Liver (tissue), 8 donors: ENCODE measurements at regions not wholly inside any gene's neighbourhood (a gene's known extent, or its start where the extent isn't known, plus 50 kb on each side); places are given as distances from the start of the nearest gene placed in this dataset.

ENCODE experiments used
- DNase-seq: peaks from one replicate; pipeline ENCODE4 v3.0.0-alpha.2; 2017; ENCODE audit warnings: low spot score
- H3K27ac ChIP-seq, 2 donors: one replicate each; pipeline ENCODE4 v1.7.0; 2013; ENCODE audit warnings: inconsistent platforms in 2 of 2, low read length in 2 of 2, control low read depth in 1 of 2, low read depth in 1 of 2, mild to moderate bottlenecking in 1 of 2
- H3K27me3 ChIP-seq, 4 donors: one replicate each; pipeline versions ENCODE4 v1.6.1 to v1.7.0; 2013; ENCODE audit warnings: low read length in 3 of 4, inconsistent platforms in 1 of 4, mild to moderate bottlenecking in 1 of 4, moderate library complexity in 1 of 4; ENCODE audit not compliant: control insufficient read depth in 4 of 4, insufficient read depth in 4 of 4
- H3K36me3 ChIP-seq, 4 donors: one replicate each; pipeline versions ENCODE4 v1.6.1 to v1.7.0; 2013; ENCODE audit warnings: low read length in 3 of 4, mild to moderate bottlenecking in 3 of 4, low read depth in 1 of 4, moderate library complexity in 1 of 4; ENCODE audit not compliant: control insufficient read depth in 4 of 4, insufficient read depth in 3 of 4
- H3K4me1 ChIP-seq, 4 donors: one replicate each; pipeline versions ENCODE4 v1.6.1 to v1.7.0; 2013; ENCODE audit warnings: low read length in 3 of 4, mild to moderate bottlenecking in 3 of 4, moderate library complexity in 1 of 4; ENCODE audit not compliant: control insufficient read depth in 4 of 4, insufficient read depth in 4 of 4
- H3K4me3 ChIP-seq, 3 donors: one replicate each; pipeline versions ENCODE4 v1.6.1 to v1.7.0; 2013; ENCODE audit warnings: low read length in 3 of 3, control low read depth in 1 of 3, low read depth in 1 of 3, mild to moderate bottlenecking in 1 of 3
- H3K9ac ChIP-seq, 2 donors: one replicate each; pipeline ENCODE4 v1.7.0; 2013; ENCODE audit warnings: low read length in 2 of 2, mild to moderate bottlenecking in 2 of 2, moderate library complexity in 2 of 2, control low read depth in 1 of 2, low read depth in 1 of 2
- H3K9me3 ChIP-seq, 4 donors: one replicate each; pipeline versions ENCODE4 v1.6.1 to v1.7.0; 2013; ENCODE audit warnings: low read length in 3 of 4; ENCODE audit not compliant: control insufficient read depth in 4 of 4
- ATF3 ChIP-seq: IDR thresholded peaks from 2 replicates; pipeline ENCODE4 v1.6.1; 2016; ENCODE audit warnings: antibody characterized with exemption
- CTCF ChIP-seq: fragments of 150-350 bp; IDR thresholded peaks from 2 replicates; pipeline ENCODE4 v1.5.1; 2017; ENCODE audit warnings: improper control_type of control experiment, low read depth, low read length; ENCODE audit not compliant: missing input control
- EGR1 ChIP-seq, 2 donors: IDR thresholded peaks; 2 replicates each; pipeline ENCODE4 v1.6.1; 2016 to 2018; ENCODE audit warnings: antibody characterized with exemption in 2 of 2, low read depth in 2 of 2
- FOXA1 ChIP-seq: IDR thresholded peaks from 2 replicates; pipeline ENCODE4 v1.6.1; 2016; ENCODE audit warnings: antibody characterized with exemption
- FOXA2 ChIP-seq: IDR thresholded peaks from 2 replicates; pipeline ENCODE4 v1.6.1; 2016; ENCODE audit warnings: antibody characterized with exemption
- GABPA ChIP-seq, 2 donors: IDR thresholded peaks in 1 of 2; conservative IDR thresholded peaks in 1 of 2; 2 replicates each; pipeline ENCODE4 v1.6.1; 2016; ENCODE audit warnings: antibody characterized with exemption in 2 of 2, mild to moderate bottlenecking in 1 of 2, moderate library complexity in 1 of 2
- HNF4G ChIP-seq: IDR thresholded peaks from 2 replicates; pipeline ENCODE4 v1.6.1; 2016; ENCODE audit warnings: antibody characterized with exemption
- JUND ChIP-seq, 2 donors: IDR thresholded peaks; 2 replicates each; pipeline ENCODE4 v1.6.1; 2016; ENCODE audit warnings: antibody characterized with exemption in 2 of 2
- MAX ChIP-seq: IDR thresholded peaks from 2 replicates; pipeline ENCODE4 v1.6.1; 2016; ENCODE audit warnings: antibody characterized with exemption
- NR2F2 ChIP-seq: IDR thresholded peaks from 2 replicates; pipeline ENCODE4 v1.6.1; 2016; ENCODE audit warnings: antibody characterized with exemption
- REST ChIP-seq: IDR thresholded peaks from 2 replicates; pipeline ENCODE4 v1.6.1; 2016; ENCODE audit warnings: antibody characterized with exemption, mild to moderate bottlenecking
- RXRA ChIP-seq, 2 donors: IDR thresholded peaks; 2 replicates each; pipeline ENCODE4 v1.6.1; 2017 to 2018; ENCODE audit warnings: antibody characterized with exemption in 2 of 2, mild to moderate bottlenecking in 1 of 2
- SP1 ChIP-seq: IDR thresholded peaks from 2 replicates; pipeline ENCODE4 v1.6.1; 2018; ENCODE audit warnings: antibody characterized with exemption, mild to moderate bottlenecking
- TAF1 ChIP-seq: conservative IDR thresholded peaks from 2 replicates; pipeline ENCODE4 v1.6.1; 2016; ENCODE audit warnings: antibody characterized with exemption, mild to moderate bottlenecking
- YY1 ChIP-seq: IDR thresholded peaks from 2 replicates; pipeline ENCODE4 v1.6.1; 2016; ENCODE audit warnings: antibody characterized with exemption, mild to moderate bottlenecking
- ZBTB33 ChIP-seq: IDR thresholded peaks from 2 replicates; pipeline ENCODE4 v1.6.1; 2016; ENCODE audit warnings: antibody characterized with exemption
- WGBS: extraction: QIAGEN DNeasy Blood & Tissue Kit; methylation state at CpG from one replicate; pipeline ENCODE4 v1.1.7; 2013; 5-methylcytosine and 5-hydroxymethylcytosine counted together
- donor health status: healthy.
- donor health status: healthy.
- donor health status: healthy.
- donor health status: healthy.
- donor health status: healthy.

- Histone ChIP-seq H3K27me3 (no peaks in the 10 kb centered on the region), H3K4me3 (no peak overlapping the region), H3K4me1 (no peaks in the 10 kb centered on the region), H3K36me3 (no peaks in the 10 kb centered on the region), H3K9me3 (no peaks in the 10 kb centered on the region), H3K27ac (no peak overlapping the region), H3K9ac (no peak overlapping the region)
- WGBS, result 69% methylated on average over 19 of the region's 19 CpGs
- TF ChIP-seq FOXA2, result no peak
- no peak for DNase-seq
Observed at GRCh38 chrX:966396-967070, 245.9 kb downstream of the CRLF2 start.

GRCh38 chrX:964831-965416 is 247.5 kb downstream of the CRLF2 start:
- Histone ChIP-seq H3K27me3 (no peaks in the 10 kb centered on the region), H3K9ac (no peak overlapping the region), H3K27ac (no peak overlapping the region), H3K36me3 (no peaks in the 10 kb centered on the region), H3K9me3 (no peaks in the 10 kb centered on the region), H3K4me3 (no peak overlapping the region), H3K4me1 (no peaks in the 10 kb centered on the region)
- TF ChIP-seq NR2F2, result no peak
- TF ChIP-seq GABPA (IDR thresholded peaks at IDR 0.05 in 1 of 2, conservative IDR thresholded peaks at IDR 0.05 in 1 of 2), result no peak
- TF ChIP-seq FOXA2, result no peak
- TF ChIP-seq REST, result no peak
- no peak for TF ChIP-seq MAX
- no peak for TF ChIP-seq JUND (IDR thresholded peaks at IDR 0.05)
- TF ChIP-seq ZBTB33, result no peak
- DNase-seq, result no peak
- 53% methylated on average over 10 of the region's 10 CpGs for WGBS

- no peak for DNase-seq
- H3K9me3 ChIP-seq, result peaks cover 0 to under 1% (median 0%) of the 10 kb centered on the region in 4 donors
- TF ChIP-seq YY1, result no peak
- TF ChIP-seq MAX, result no peak
- TF ChIP-seq NR2F2, result no peak
- no peak for TF ChIP-seq TAF1
- TF ChIP-seq HNF4G, result no peak
- TF ChIP-seq CTCF, result no peak
- no peak for TF ChIP-seq RXRA (IDR thresholded peaks at IDR 0.05)
- no peak for TF ChIP-seq ATF3
- TF ChIP-seq FOXA1, result no peak
- no peak for TF ChIP-seq EGR1 (IDR thresholded peaks at IDR 0.05; ENCODE audit: low read depth in 2 of 2)
- no peak for TF ChIP-seq SP1
- no peak for TF ChIP-seq ZBTB33
Observed at GRCh38 chrX:960821-961220, 251.6 kb downstream of the CRLF2 start.

More at GRCh38 chrX:960821-961220, 251.6 kb downstream of the CRLF2 start:
- no peaks in the 10 kb centered on the region for H3K27me3 ChIP-seq
- H3K36me3 ChIP-seq, result no peaks in the 10 kb centered on the region
- 69% methylated on average over 8 of the region's 8 CpGs for WGBS
- H3K4me3 ChIP-seq, result no peak overlapping the region
- no peaks in the 10 kb centered on the region for H3K4me1 ChIP-seq
- H3K27ac ChIP-seq, result no peak overlapping the region
- no peak overlapping the region for H3K9ac ChIP-seq
